ENCODE measurements at regions not wholly inside any gene's neighbourhood (a gene's known extent, or its start where the extent isn't known, plus 50 kb on each side); places are given as distances from the start of the nearest gene placed in this dataset.

GRCh38 chr4:140213749-140214148 lies 59.8 kb upstream of the MAML3 start:
- DNase-seq (ENCODE audit: low read depth, low spot score) = no peak

DNA sequence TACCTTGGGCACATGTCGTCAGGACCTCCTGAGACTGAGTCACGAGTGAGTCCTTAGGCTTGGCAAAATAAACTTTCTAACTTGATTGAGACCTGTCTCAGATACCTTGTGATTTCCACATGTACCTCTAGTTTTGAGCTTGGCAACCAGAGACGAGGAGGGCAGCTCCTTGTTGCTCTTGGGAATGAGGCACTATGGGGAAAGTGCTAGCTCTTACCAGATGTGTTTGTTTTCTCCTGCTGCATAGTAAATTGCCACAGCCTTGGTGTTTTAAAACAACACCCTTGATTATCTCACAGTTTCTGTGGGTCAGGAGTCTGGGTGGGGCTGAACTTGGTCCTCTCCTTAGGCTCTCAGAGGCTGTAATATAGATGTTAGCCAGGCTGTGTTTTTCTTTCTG lies 59.1 kb upstream of the MAML3 start:
- DNase-seq (ENCODE audit: low read depth, low spot score) = no peak

GRCh38 chr4:140212646-140213045 lies 58.7 kb upstream of the MAML3 start:
- DNase-seq (ENCODE audit: low read depth, low spot score) = no peak

DNA sequence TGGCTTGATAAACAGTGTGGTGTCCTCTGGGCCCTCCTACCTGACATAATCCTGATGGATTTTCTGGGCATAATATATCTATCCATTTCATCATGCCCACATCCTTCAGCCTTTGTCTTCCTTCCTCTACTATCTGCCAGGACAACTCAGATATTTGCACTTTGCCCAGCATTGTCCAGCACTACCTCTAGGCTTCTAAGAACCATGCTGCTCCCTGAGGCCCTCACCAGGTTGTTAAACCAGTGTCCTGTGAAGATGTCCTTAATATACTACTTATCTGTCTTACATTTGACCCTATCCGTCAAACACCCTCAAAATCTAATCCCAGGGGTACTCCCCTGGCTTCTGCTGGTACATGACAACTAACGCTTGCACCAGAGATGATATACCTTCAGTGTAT lies 58.2 kb upstream of the MAML3 start:
- no peak for DNase-seq (ENCODE audit: low read depth, low spot score)

- DNase-seq (ENCODE audit: low read depth, low spot score) = no peak
These were observed 57.7 kb upstream of the MAML3 start for GRCh38 chr4:140211693-140212092.

DNA sequence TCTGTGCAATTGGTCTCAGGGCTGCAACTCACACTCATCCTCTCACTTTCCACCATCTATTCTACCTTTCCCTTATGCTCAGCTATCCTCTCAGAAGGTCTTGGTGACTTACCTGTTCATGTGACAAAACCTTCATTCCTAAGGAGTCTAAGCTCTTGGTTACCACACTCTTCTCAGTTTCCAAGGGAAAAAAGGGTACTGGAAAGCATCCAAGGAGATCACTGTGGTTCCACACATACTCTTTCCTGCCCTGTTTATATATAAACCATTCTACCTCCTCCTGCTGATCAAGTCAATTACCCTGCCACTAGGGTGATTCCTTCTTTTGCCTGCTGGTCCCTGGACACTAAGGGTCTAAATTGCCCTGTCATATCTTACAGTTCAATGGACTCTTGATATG lies 57.2 kb upstream of the MAML3 start:
- no peak for DNase-seq (ENCODE audit: low read depth, low spot score)

DNA sequence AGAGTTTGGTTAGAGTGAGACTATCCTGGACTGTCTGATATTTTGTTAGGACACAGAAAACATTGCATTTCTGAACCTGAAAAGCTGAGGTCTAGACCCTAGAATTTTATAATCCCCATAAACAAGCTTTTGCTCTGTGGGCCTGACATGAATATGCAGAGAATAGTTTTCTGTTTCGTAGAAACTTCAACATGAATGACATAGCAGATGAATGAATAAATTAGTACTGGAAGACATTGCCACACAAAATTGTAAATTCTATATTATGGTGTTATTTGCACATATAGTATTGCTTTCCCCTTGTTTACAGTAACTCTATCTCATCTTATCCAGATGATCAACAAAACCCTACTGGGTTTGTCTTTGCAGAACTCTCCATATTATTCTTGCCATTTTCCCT lies 54.9 kb upstream of the MAML3 start:
- DNase-seq (ENCODE audit: low read depth, low spot score) = no peak
